OCI-LY3 (cell line): ENCODE measurements at regions not wholly inside any gene's neighbourhood (a gene's known extent, or its start where the extent isn't known, plus 50 kb on each side); places are given as distances from the start of the nearest gene placed in this dataset.

Experiments used
- CTCF ChIP-seq: fragments of 200-600, 300-600 bp; sonication (generic); IDR thresholded peaks from 2 replicates; pipeline ENCODE4 v1.5.1; 2014; ENCODE audit warnings: antibody characterized with exemption, low read length, low read depth
- EZH2phosphoT487 ChIP-seq: fragments of 200-600 bp; shearing (Covaris generic); IDR thresholded peaks from 2 replicates; pipeline ENCODE4 v1.6.1; 2018; ENCODE audit warnings: antibody characterized with exemption, mixed run types, low read depth

GRCh38 chr12:78795934-78796445 is 68.6 kb upstream of the SYT1 start:
- TF ChIP-seq CTCF (no peak), EZH2phosphoT487 (no peak)
